HUDEP-2 (cell line): ENCODE measurements at regions not wholly inside any gene's neighbourhood (a gene's known extent, or its start where the extent isn't known, plus 50 kb on each side); places are given as distances from the start of the nearest gene placed in this dataset.
A peak's percentile ranks its signal among the peaks of the same experiment; 100 is the strongest.

Source experiments
- DNase-seq, 76 experiments: peaks; one replicate each; lab custom pipeline; 2025; ENCODE audit not compliant: unreplicated experiment in 76 of 76; lab: John Stamatoyannopoulos, UW

DNA sequence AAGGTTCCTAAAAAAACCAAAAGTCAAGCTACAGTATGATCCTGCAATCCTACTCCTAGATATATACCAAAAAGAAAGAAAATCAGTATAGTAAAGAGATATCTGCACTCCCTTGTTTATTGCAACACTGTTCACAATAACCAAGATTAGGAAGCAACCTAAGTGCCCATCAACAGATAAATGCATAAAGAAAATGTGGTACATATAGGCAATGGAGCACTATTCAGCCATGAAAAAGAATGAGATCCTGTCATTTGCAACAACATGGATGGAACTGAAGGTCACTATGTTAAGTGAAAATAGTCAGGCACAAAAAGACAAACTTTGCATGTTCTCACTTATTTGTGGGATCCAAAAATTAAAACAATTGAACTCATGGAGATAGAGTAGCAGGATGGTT, 1159.5 kb upstream of the AUTS2 start:
- no peak for DNase-seq

DNA sequence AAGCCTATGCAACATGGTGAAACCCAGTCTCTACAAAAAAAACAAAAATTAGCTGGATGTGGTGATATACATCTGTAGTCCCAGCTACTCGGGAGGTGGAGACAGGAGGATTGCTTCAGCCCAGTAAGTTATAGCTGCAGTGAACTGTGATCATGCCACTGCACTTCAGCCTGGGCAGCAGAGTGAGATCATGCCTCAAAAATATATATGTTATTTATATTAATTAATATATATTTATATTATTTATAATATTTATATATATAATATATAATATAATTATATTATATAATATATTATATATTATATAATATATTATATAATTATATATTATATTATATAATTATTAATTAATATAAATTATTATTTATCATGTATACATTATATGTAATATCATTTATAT, 1158.4 kb upstream of the AUTS2 start:
- DNase-seq = no peak

DNA sequence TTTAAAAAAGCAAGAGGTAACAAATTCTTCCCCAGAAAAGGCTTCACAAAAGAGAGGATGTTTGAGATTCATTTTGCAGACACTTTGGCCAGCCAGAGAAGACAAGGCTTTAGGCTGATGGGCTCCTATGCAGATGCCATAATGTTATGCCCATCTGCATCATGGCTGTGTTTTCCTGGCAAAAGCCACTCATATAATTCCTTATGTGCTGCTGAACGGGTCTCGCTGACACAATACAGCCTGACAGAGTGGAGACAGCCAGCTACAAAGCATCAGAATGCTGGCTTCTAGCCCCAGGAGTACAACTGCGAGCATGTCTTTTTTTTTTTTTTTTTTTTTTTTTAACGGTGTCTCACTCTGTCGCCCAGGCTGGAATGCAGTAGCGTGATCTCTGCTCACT, 1157.4 kb upstream of the AUTS2 start:
- no peak for DNase-seq

DNA sequence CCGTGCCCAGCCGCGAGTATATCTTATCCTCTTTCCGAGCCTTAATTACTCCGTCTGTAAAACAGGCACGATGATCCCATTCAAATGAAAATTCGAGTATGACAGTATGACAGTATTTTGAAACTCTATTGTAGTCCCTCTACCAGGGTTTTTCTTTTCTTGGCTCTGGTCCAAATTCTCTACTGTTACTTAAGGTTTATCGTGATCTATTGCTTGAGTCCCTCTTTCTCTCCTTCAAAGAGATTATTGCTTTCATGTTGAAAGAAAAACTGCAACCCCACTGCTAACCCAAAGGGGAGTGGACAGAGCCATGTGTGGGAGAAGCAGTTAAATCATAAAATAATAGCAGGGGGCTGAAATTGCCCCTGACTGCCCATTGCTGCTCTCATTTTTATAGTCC, 1156.6 kb upstream of the AUTS2 start:
- DNase-seq = no peak

DNA sequence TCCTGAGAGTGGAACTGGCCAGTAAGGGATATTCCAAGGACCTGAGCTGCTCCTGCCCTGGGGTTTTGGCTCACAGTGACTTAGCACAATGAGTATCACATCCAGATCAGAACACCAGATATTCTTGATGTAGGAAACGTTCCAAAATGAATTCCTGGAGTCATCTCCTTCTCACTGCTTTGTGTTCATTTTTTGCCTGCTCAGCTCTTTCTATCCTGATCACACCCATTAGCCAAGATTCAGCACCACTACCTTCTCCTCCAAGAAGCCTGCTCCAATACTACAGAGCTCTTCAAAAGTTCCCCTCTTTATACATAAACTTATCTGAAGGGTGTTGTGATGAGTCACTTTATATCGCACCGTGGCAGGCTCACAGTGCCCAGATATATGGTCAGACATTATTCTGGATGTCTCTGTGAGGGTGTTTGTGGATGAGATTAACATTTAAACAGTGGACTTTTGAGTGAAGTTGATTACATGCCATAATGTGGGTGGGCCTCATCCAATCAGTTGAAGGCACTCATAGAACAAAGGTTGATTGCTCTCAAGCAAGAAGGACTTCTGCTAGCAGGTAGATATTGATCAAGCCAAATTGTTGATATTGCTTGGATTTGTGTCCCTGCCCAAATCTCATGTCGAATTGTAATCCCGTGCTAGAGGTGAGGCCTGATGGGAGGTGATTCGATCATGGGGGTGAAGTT, 1155.2 kb upstream of the AUTS2 start:
- peak in 2 of 76 experiments; percentile 4 to 10 for DNase-seq

DNA sequence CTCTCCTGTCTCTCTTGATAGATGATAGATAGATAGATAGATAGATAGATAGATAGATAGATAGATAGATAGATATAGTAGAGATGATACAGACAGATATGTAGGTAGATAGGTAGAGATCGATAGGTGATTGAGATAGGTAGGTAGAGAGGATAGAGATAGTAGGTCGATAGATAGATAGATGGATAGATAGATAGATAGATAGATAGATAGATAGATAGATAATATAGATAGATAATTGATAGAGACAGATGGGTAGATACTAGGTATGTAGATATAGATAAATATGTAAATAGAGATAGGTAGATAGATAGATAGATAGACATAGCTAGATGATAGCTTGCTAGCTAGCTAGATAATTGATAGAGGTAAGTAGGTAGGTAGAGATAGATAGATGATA, 1154.2 kb upstream of the AUTS2 start:
- no peak for DNase-seq

DNA sequence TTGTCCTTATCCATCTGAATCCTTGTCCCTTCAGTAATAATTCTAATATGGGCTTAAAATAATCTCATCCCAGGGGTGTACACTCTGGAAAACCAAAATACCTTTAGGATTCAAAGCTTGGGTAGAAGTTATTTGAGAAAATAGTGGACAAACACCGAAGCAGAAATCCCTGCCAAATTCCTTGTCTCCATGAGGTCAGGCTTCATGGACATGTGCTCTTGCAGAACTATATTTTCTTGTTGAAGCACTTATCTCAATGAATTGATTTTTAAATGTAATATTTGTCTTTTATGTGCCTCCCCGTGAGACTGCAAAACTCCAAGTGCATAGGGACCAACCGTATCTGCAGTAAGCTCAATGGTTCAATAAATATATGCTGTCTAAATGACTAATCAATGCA, 1153.3 kb upstream of the AUTS2 start:
- no peak for DNase-seq

DNA sequence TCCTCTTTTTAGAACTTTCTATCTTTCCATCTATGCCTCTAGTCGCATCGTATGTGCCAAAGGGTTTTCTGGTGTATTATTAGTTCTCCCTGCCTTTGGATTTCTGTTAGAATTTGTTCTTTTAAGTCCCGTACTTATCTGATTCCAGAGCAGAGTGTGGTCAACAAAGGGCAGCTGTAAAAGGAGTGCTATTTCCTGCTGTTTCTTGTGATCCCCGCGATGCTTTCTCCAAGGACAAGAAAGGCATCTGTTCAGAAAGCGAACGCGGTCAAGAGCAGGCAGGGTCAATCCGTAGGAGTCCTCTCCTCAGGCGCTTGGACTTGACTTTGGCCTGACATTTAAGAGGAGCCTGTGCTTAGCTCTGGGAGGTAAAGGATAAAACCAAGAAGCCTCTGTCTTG, 1152.1 kb upstream of the AUTS2 start:
- no peak for DNase-seq

DNA sequence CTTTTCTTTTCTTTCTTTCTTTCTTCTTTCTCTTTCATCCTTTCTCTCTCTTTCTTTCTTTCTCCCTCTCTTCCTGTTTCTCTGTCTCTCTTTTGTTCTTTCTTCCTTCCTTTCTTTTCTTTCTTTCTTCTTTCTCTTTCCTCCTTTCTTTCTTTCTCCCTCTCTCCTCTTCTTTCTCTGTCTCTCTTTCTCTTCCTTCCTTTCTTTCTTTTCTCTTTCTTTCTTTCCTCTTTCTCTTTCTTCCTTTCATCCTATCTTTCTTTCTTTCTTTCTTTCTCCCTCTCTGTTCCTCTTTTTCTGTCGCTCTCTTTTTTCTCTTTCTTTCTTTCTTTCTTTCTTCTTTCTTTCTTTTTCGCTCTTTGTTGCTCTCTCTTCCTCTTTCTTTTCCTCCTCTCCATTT, 1149.2 kb upstream of the AUTS2 start:
- no peak for DNase-seq

DNA sequence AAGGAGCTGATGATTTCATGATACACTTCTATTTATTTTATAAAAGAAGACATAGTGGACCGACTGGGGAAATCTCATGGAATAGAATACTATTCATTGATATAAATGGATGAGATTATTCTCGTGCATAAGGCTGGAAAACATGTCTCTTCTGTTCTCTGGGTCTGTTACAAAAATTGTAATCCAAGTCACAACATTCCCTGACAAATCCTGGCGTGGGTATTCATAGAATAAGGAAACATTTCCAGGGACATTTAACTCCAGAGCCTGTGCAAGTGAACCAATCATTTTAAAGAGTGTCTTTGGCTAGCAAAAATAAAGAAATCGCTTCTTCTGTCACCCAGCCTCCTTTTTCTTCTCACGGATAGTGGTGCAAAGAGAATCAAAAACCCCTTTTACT, 1148.5 kb upstream of the AUTS2 start:
- DNase-seq = no peak

DNA sequence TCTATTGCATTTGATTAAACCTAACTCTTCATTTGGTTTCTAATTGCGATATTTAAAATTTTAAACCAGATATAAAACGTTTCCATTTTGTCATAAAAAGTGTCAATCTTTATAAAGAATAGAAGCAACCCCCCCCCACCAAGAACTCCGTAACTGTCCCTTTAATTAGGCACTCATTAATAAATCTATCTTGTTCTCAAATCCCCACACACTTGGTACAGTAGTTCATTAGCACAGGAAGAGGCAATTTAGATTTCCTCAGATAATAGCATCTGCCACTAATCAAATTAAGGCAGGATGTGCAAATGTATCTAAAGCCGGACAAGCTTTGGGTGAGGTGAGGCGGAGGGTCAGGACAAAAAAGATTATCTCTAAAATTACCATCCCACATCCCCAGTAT, 1143.3 kb upstream of the AUTS2 start:
- no peak for DNase-seq

DNA sequence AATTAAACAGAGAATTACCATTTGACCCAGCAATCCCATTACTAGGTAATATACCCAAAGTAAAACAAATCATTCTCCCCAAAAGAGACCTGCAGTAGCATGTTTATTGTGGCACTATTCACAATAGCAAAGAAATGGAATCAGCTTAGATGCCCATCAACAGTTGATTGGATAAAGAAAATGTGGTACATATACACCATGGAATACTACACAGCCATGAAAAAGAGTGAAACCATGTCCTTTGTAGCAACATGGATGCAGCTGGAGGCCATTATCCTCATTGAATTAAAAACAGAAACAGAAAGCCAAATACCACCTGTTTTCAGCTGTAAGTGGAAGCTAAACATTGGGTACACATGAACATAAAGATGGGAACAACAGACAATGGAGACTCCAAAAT, 1141.8 kb upstream of the AUTS2 start:
- DNase-seq = no peak

DNA sequence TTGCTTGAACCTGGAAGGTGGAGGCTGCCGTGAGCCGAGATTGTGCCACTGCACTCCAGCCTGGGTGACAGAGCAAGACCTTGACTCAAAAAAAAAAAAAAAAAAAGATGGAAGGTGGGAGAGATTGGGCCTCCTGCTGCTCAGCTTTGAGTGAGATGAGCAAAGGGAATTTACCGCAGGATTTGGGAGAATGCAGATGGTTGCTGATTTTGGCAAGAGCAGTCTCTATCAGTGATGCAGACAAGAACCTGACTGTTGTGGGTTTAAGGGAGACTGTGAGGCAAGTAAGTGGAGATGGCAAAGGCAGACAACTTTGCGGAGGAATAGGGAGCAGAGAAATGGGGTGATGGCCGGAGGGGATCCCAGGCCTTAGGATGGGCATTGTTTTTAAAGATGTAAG, 1140.8 kb upstream of the AUTS2 start:
- DNase-seq = no peak

DNA sequence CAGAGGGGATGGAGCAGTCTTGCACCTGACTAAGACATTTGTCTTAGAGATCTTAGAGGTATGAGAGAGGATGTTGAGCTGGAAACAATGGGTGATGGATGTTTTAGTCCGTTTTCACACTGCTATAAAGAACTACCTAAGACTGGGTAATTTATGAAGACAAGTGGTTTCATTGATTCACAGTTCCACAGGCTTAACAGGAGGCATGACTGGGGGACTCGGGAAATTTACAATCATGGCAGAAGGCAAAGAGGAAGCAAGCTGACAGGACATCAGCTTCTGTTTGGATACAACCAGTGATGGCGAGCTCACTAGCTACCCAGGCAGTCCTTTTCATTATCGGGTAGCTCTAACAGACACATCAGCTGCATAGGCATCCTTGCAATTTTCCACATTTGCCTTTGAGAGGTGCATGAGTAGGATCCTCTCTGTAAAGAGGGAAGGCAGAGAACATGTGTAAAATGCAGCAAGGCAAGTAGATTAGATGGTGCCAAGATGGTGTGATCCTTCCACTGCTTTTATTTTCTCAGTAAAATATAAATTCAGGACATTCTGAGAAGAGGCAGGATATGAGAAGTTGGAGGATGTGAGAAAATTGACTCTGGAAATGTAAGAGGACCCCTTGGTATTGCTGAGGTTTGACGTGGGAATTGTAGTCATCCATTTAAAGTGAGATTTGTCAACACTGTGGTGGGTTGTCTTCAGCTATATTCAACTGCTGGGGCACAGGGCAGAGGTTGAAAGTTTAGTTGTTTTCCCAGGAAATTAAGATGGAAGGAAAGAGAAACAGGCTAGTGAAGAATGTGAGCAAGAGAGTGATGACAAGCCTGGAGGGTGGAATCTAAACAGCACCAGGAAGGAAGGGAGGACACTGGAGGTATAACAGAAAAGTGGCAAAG, 1140.0 kb upstream of the AUTS2 start:
- no peak for DNase-seq

DNA sequence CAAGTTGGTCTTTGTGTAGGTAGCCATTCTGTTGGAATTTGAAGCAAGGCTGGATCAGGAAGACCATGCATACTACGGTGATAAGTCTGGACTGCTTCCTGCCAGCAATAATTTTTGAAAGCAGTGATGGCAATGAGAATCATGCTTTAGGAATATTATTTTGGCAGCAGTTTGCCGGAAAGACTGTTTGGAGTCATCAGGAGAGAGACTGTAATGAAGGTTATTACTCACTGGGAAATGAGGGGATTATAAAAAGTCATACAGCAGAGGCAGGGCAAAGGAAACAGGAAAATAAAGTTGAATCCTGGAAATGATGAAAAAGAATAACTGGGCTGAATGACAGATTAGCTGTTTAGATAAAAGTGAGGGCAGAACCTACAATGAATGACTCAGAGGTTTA, 1136.8 kb upstream of the AUTS2 start:
- DNase-seq = no peak

DNA sequence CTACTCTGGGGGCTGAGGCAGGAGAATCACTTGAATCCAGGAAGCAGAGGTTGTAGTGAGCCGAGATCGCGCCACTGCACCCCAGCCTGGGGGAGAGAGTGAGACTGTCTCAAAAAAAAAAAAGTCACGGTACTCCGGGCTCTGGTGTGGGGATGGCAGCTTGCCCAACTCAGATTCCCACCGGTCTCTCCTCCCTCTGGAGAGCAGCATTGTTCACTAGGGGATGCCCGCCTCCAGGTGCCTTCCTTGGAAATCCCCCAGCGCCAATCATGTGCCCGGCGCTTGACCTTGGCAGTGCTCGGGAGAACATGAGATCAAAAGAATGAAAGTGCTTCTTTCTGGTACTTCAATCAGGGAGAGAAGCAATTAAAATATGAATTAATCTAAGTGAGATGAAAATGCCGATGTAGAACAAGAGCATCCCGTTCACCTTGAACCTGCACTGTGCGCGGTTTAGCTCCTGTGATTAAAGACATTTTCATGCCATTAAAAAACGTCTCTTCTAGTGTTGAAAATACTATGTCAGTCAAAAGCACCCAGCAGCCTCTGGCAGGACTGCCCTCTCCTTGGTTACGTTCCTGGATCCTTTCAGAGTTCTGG, 1127.3 kb upstream of the AUTS2 start:
- DNase-seq = no peak

DNA sequence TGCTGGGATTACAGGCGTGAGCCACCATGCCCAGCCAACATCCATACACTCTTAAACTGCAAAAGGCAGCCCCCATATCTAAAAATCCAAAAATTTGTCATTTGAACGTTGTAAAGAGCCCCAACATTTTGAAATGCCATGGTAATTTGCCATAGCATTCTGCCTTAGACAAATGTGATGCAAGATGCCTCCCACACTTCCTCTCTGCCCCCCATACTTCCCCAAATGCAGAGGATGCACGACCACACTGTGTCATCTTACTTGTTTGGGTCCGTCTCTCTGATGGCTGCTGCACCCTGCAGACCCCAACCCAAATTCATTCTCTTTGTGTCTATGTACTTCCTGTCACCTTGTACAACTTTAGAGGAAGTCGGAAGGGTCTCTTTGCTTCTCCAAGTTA, 1125.6 kb upstream of the AUTS2 start:
- no peak for DNase-seq

DNA sequence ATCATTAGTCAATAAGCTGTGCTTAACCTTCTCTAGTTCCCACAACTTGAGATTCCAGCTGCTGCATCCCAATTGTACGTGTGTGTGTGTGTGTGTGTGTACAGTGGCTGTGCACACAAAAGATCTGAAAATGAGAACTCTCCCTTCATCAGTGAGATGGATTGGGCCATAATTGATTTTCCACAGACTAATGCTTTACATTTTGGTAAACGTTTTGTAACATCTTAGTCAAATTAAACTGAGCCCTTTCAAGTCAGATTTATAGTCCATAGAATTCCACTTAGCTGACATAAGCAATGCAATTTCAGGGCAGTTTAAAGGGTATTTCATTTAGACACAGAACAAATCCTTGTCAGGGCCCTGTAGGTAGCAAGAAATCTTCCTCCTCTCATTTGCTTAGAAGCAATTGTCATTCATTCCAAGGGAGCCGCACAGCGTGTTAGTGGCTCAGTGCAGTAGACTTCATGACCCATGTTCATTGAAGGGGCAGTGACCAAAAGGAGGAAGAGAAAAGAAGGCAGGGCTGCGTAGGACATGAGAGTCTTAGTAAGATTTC, 1123.5 kb upstream of the AUTS2 start:
- DNase-seq = no peak

DNA sequence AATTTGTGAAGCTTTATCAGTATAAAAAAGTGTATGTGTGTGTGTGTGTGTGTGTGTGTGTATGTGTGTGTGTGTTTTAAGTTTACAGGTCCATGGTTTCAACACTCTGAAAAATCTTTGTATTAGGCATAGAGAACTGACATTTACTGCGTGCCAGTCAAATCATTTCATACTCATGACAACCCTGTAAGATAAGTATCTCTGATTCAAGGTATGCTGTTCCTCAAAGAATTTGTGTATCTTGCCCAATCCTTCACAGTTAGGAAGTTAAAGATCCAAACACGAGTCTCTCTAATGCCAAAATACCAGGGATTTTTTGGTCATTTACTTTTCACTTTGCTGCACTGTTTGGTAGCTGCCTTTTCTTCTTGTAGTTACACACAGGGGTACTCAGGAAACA, 1121.3 kb upstream of the AUTS2 start:
- no peak for DNase-seq

DNA sequence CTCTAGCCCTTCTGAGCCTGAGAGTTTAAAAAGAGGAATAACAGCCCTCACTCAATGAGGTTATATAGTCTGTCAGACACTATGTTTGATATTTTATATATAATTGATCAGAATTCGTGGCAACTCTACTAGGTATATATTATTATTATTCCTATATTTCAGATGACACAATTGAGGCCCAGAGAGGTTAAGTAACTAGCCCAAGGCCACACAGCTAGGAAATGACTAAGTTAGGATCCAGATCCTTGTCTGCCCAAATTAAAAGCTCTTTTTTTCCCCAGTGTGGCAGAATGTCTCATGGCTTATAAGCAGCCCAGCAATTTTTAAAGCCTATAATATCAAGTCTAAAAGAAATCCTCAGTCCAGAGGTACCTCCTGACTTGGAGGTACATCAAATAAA, 1119.9 kb upstream of the AUTS2 start:
- no peak for DNase-seq

DNA sequence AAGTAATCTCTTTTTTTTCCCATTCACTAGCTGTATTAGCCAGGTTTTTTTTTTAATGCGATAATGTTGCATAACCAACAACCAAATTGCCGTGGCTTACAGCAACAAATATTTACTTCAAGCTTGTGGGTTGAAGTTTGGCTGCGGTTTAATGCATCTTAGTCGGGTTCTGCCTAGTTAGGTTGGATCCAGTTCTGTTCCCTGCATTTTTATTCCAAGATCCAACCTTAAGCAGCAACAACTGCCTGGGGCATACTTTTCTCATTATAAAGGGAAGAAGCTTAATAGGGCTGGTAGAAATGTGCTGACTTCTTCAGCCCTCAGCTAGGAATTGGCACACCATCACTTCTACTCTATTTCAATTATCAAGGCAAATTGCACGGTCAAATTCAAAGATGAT, 1115.5 kb upstream of the AUTS2 start:
- DNase-seq = no peak

DNA sequence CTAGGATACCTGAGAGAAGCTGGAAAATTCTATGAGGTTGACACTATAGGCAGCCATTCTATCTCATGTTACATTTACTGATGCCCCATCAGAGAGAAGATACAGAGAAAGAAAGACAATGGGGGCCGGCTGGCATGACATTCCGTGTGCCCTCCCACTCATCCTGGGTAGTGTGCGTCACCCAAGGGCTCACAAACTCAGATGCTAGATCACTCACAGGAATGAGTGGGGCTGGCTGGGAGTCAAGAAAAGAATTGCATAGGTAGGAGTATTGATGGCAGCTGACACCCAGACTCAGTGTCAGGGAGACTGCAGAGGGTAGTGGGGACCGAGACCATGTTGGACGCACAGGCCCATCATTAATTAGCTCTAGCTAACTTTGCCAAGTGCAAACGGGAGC, 1113.5 kb upstream of the AUTS2 start:
- no peak for DNase-seq
